ENCODE measurements at regions not wholly inside any gene's neighbourhood (a gene's known extent, or its start where the extent isn't known, plus 50 kb on each side); places are given as distances from the start of the nearest gene placed in this dataset.
"Not testable (repeated sequence)": the region's sequence is repeated elsewhere in the genome, so short reads cannot be mapped to it uniquely, and the experiment has no call there.

GRCh38 chr16:16521239-16522002 lies 142.5 kb downstream of the NPIPA7 start:
- ATAC-seq; H3K27me3 ChIP-seq; DNase-seq; H3K9me3 ChIP-seq; H3K36me3 ChIP-seq; H3K4me3 ChIP-seq; H3K27ac ChIP-seq; intact Hi-C loops (cut with DNase I); H3K4me1 ChIP-seq: not testable (repeated sequence)

GRCh38 chr16:16526998-16527397 lies 148.1 kb downstream of the NPIPA7 start:
- H3K36me3 ChIP-seq; H3K4me1 ChIP-seq; intact Hi-C loops (cut with DNase I); H3K27ac ChIP-seq; ATAC-seq; H3K27me3 ChIP-seq; H3K4me3 ChIP-seq; DNase-seq; H3K9me3 ChIP-seq: not testable (repeated sequence)

- H3K27me3 ChIP-seq; H3K4me3 ChIP-seq; H3K27ac ChIP-seq; DNase-seq; H3K36me3 ChIP-seq; intact Hi-C loops (cut with DNase I); H3K4me1 ChIP-seq; H3K9me3 ChIP-seq: not testable (repeated sequence)
- peak; percentile 58 for ATAC-seq
Measured at GRCh38 chr16:16530744-16531143, 151.8 kb downstream of the NPIPA7 start.

GRCh38 chr16:16535565-16535964 lies 156.6 kb downstream of the NPIPA7 start:
- H3K4me3 ChIP-seq; DNase-seq; intact Hi-C loops (cut with DNase I): not testable (repeated sequence)

GRCh38 chr16:16536151-16536550 lies 157.2 kb downstream of the NPIPA7 start:
- intact Hi-C loops (cut with DNase I), result not testable (repeated sequence)

More at GRCh38 chr16:16535565-16535964, 156.6 kb downstream of the NPIPA7 start:
- not testable (repeated sequence) for H3K9me3 ChIP-seq, H3K36me3 ChIP-seq, H3K4me1 ChIP-seq, ATAC-seq, H3K27me3 ChIP-seq, H3K27ac ChIP-seq

GRCh38 chr16:16549710-16550109 lies 170.8 kb downstream of the NPIPA7 start:
- ATAC-seq; H3K27me3 ChIP-seq; H3K4me1 ChIP-seq; intact Hi-C loops (cut with DNase I); H3K36me3 ChIP-seq; H3K4me3 ChIP-seq; DNase-seq; H3K27ac ChIP-seq; H3K9me3 ChIP-seq: not testable (repeated sequence)

More at GRCh38 chr16:16536151-16536550, 157.2 kb downstream of the NPIPA7 start:
- H3K36me3 ChIP-seq, H3K27ac ChIP-seq, ATAC-seq, H3K4me1 ChIP-seq, H3K9me3 ChIP-seq, H3K27me3 ChIP-seq, DNase-seq, H3K4me3 ChIP-seq: not testable (repeated sequence)

- intact Hi-C loops (cut with DNase I); H3K4me3 ChIP-seq; DNase-seq; H3K27ac ChIP-seq; H3K9me3 ChIP-seq; H3K36me3 ChIP-seq; H3K4me1 ChIP-seq; ATAC-seq; H3K27me3 ChIP-seq: not testable (repeated sequence)
Measured at GRCh38 chr16:16550824-16551223, 171.9 kb downstream of the NPIPA7 start.

GRCh38 chr16:16552819-16553340 lies 173.9 kb downstream of the NPIPA7 start:
- H3K4me1 ChIP-seq; H3K27me3 ChIP-seq; H3K4me3 ChIP-seq; DNase-seq; H3K27ac ChIP-seq; ATAC-seq; intact Hi-C loops (cut with DNase I); H3K9me3 ChIP-seq; H3K36me3 ChIP-seq: not testable (repeated sequence)

GRCh38 chr16:16559179-16559740 lies 180.3 kb downstream of the NPIPA7 start:
- H3K4me3 ChIP-seq; H3K4me1 ChIP-seq; H3K9me3 ChIP-seq; DNase-seq; intact Hi-C loops (cut with DNase I); H3K27ac ChIP-seq; H3K27me3 ChIP-seq; H3K36me3 ChIP-seq: not testable (repeated sequence)
- ATAC-seq, result peak; percentile 66

GRCh38 chr16:16561532-16561931 lies 182.6 kb downstream of the NPIPA7 start:
- DNase-seq; H3K4me1 ChIP-seq; H3K27ac ChIP-seq; H3K36me3 ChIP-seq; intact Hi-C loops (cut with DNase I); H3K9me3 ChIP-seq; ATAC-seq; H3K27me3 ChIP-seq; H3K4me3 ChIP-seq: not testable (repeated sequence)

GRCh38 chr16:16563962-16564361 lies 185.0 kb downstream of the NPIPA7 start:
- H3K27ac ChIP-seq; H3K9me3 ChIP-seq; intact Hi-C loops (cut with DNase I); ATAC-seq; DNase-seq; H3K4me1 ChIP-seq; H3K36me3 ChIP-seq; H3K4me3 ChIP-seq; H3K27me3 ChIP-seq: not testable (repeated sequence)

GRCh38 chr16:16565326-16565725 lies 186.4 kb downstream of the NPIPA7 start:
- H3K4me1 ChIP-seq; H3K36me3 ChIP-seq; H3K4me3 ChIP-seq; intact Hi-C loops (cut with DNase I); H3K27ac ChIP-seq; ATAC-seq; DNase-seq; H3K9me3 ChIP-seq; H3K27me3 ChIP-seq: not testable (repeated sequence)

GRCh38 chr16:16570055-16570454 lies 191.1 kb downstream of the NPIPA7 start:
- intact Hi-C loops (cut with DNase I); ATAC-seq; H3K27me3 ChIP-seq; H3K27ac ChIP-seq; H3K4me3 ChIP-seq; H3K36me3 ChIP-seq; H3K9me3 ChIP-seq; H3K4me1 ChIP-seq; DNase-seq: not testable (repeated sequence)
